Cardiac muscle cell (in vitro differentiated cells and primary cell): ENCODE measurements at regions not wholly inside any gene's neighbourhood (a gene's known extent, or its start where the extent isn't known, plus 50 kb on each side); places are given as distances from the start of the nearest gene placed in this dataset.

Experiments
- DNase-seq, 2 donors: peaks; one replicate each; pipeline versions ENCODE4 v3.0.0 to v3.0.0-alpha.2; 2010 to 2017; ENCODE audit warnings: low read depth in 1 of 2, low spot score in 1 of 2
- H3K27ac ChIP-seq: fragments of 200-600 bp; sonication (generic); 2 replicates; pipeline ENCODE4 v1.5.1; 2016
- H3K27me3 ChIP-seq: fragments of 200-600 bp; sonication (generic); 2 replicates; pipeline ENCODE4 v1.6.0; 2016; ENCODE audit warnings: control low read depth
- H3K36me3 ChIP-seq: fragments of 200-600 bp; sonication (generic); 2 replicates; pipeline ENCODE4 v1.5.1; 2016; ENCODE audit warnings: control low read depth
- H3K4me1 ChIP-seq: fragments of 200-600 bp; sonication (generic); 2 replicates; pipeline ENCODE4 v1.8.1; 2017; ENCODE audit warnings: low read depth, mild to moderate bottlenecking, mixed run types
- H3K4me3 ChIP-seq: fragments of 200-600 bp; sonication (generic); 2 replicates; pipeline ENCODE4 v1.5.1; 2016; ENCODE audit warnings: mild to moderate bottlenecking
- H3K9me3 ChIP-seq: fragments of 200-600 bp; sonication (generic); 2 replicates; pipeline ENCODE4 v1.5.1; 2017; ENCODE audit warnings: low read depth, mild to moderate bottlenecking, control low read depth
- TF ChIP-seq, protein P1 (sequence below): IDR thresholded peaks from 2 replicates; pipeline ENCODE4 v1.5.1; 2012; ENCODE audit warnings: low read depth, mild to moderate bottlenecking, low read length

DNA sequence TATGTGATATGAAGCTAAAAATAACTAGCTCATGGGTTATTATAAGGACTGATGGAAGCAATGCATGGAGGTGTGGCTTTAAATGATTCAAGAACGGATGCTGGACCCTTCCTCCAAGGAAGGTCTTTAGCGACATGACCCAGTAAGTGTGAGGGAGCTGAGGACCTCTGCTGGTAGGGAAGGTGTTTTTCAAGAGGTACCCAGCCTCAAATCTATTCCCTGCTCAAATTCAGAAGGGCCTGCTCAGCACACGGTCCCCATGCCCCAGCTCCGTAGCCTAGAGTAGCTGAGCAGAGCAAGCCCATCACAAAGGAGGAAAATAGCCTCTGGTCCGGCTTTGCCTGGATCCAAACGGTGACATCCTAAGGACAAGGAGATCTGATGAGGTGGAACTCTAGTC lies 266.2 kb upstream of the IGF1R start:
- TF ChIP-seq, protein P1, sequence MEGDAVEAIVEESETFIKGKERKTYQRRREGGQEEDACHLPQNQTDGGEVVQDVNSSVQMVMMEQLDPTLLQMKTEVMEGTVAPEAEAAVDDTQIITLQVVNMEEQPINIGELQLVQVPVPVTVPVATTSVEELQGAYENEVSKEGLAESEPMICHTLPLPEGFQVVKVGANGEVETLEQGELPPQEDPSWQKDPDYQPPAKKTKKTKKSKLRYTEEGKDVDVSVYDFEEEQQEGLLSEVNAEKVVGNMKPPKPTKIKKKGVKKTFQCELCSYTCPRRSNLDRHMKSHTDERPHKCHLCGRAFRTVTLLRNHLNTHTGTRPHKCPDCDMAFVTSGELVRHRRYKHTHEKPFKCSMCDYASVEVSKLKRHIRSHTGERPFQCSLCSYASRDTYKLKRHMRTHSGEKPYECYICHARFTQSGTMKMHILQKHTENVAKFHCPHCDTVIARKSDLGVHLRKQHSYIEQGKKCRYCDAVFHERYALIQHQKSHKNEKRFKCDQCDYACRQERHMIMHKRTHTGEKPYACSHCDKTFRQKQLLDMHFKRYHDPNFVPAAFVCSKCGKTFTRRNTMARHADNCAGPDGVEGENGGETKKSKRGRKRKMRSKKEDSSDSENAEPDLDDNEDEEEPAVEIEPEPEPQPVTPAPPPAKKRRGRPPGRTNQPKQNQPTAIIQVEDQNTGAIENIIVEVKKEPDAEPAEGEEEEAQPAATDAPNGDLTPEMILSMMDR, result no peak
- Histone ChIP-seq H3K36me3 (no peaks in the 10 kb centered on the region), H3K4me3 (no peak overlapping the region), H3K4me1 (no peaks in the 10 kb centered on the region), H3K9me3 (no peaks in the 10 kb centered on the region), H3K27ac (no peak overlapping the region), H3K27me3 (no peaks in the 10 kb centered on the region)
- no peak for DNase-seq

DNA sequence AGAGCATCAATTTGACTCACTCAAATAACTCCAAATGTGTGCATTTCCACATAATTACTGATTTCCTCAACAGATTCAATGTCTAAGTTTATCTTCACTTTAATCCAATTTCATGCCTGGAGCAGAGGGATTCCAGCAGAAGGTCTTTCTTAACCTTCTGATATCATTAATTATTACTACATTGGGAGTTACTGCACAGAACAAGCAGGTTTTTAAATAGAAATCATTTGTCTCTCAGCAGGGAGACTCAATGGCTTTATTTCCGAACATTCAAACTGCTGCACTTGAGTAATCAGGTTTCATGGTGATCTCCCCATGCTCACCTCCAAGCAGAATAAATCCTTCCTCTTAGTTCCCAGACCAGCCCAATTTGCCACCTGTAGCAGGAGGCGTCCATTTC lies 264.8 kb upstream of the IGF1R start:
- Histone ChIP-seq H3K4me1 (no peaks in the 10 kb centered on the region), H3K4me3 (no peak overlapping the region), H3K27ac (no peak overlapping the region), H3K36me3 (no peaks in the 10 kb centered on the region), H3K9me3 (no peaks in the 10 kb centered on the region), H3K27me3 (no peaks in the 10 kb centered on the region)
- TF ChIP-seq, protein P1, result no peak
- no peak for DNase-seq

DNA sequence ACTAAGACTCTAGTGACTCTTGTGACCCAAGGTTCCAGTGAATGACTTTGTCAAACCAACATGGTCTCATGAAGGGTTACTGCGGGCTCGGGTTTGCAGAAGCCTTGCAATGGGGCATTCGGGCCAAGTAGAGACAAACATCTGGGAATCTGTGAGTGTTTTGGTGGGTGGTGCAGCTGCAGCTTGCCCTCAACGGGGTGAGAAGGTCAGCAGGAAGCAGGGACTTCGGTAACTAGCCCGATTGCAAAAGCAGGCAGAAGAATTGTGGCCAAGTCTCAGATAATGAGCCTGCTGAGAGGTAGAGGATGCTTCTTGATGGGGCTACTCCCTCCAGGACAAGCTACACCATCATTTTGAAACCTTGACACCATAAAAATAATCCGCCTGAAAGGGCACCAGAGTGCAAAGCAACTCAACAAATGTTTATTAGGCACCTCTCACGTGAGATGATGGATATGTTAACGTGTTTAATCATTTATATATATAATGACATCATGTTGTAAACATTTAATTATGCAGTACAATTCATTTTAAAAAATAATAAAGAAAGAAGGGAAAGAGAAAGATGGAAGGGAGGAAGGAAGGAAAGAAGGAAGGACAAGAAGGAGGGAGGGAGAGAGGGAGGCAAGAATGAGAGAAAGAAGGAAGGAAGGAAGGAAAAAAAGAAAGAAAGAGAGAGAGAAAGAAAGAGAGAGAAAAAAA lies 263.9 kb upstream of the IGF1R start:
- DNase-seq, result no peak
- H3K9me3 ChIP-seq, result no peaks in the 10 kb centered on the region
- H3K27me3 ChIP-seq, result no peaks in the 10 kb centered on the region
- H3K4me3 ChIP-seq, result no peak overlapping the region
- H3K36me3 ChIP-seq, result no peaks in the 10 kb centered on the region
- TF ChIP-seq, protein P1, result no peak
- H3K27ac ChIP-seq, result no peak overlapping the region
- no peaks in the 10 kb centered on the region for H3K4me1 ChIP-seq

DNA sequence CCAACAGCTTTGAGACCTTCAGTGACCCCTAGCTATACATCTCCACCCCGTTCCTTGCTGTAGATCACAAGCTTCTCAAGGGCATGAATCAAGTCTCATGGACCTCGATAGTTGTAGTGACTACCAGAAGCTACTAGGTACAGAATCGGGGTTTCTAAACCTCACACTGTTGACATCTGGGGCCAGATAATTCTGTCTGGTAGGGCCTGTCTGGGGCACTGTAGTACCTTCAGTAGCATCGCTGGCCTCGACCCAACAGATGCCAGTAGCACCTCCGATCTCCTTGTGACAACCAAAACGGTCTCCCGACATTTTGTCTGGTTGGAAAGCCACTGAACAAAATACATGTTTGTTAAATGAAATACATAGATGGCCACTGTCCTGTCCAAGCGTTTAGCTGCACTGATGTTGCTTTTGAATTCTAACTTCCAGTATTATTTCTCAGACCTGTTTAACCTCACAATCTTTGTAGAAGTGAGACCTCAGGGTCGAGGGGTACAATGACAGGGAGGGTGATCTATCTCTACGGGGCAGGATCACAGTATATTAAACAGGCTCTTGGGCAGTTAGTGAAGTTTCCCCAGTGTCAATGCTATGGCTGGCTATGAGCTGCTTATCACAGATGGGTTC lies 262.5 kb upstream of the IGF1R start:
- no peaks in the 10 kb centered on the region for H3K4me1 ChIP-seq
- TF ChIP-seq, protein P1, result no peak
- H3K27ac ChIP-seq, result no peak overlapping the region
- H3K36me3 ChIP-seq, result no peaks in the 10 kb centered on the region
- no peak for DNase-seq
- no peak overlapping the region for H3K4me3 ChIP-seq
- no peaks in the 10 kb centered on the region for H3K27me3 ChIP-seq
- H3K9me3 ChIP-seq, result no peaks in the 10 kb centered on the region

DNA sequence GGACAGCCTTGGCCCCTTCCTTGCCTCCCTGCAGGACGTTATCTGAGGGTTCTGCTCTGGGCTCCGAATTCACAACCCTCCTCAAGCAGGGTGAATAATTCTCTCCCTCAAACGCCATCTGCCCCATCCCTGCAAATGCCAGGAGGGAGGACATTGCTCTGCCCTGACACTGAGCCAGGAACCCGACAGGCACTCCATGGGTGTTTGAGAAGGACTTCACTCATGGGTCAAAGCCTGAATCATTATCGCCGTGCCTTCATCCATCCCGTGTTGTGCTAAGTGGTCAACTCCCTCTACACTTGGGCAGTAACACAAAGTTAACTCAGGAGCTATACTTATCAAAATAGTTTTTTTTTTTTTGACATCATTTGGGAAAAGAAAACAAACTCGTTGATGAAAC lies 261.8 kb upstream of the IGF1R start:
- Histone ChIP-seq H3K9me3 (no peaks in the 10 kb centered on the region), H3K4me1 (no peaks in the 10 kb centered on the region), H3K27me3 (no peaks in the 10 kb centered on the region), H3K27ac (no peak overlapping the region), H3K36me3 (no peaks in the 10 kb centered on the region), H3K4me3 (no peak overlapping the region)
- TF ChIP-seq, protein P1, result no peak
- DNase-seq, result no peak
